ENCODE measurements at regions not wholly inside any gene's neighbourhood (a gene's known extent, or its start where the extent isn't known, plus 50 kb on each side); places are given as distances from the start of the nearest gene placed in this dataset.

DNA sequence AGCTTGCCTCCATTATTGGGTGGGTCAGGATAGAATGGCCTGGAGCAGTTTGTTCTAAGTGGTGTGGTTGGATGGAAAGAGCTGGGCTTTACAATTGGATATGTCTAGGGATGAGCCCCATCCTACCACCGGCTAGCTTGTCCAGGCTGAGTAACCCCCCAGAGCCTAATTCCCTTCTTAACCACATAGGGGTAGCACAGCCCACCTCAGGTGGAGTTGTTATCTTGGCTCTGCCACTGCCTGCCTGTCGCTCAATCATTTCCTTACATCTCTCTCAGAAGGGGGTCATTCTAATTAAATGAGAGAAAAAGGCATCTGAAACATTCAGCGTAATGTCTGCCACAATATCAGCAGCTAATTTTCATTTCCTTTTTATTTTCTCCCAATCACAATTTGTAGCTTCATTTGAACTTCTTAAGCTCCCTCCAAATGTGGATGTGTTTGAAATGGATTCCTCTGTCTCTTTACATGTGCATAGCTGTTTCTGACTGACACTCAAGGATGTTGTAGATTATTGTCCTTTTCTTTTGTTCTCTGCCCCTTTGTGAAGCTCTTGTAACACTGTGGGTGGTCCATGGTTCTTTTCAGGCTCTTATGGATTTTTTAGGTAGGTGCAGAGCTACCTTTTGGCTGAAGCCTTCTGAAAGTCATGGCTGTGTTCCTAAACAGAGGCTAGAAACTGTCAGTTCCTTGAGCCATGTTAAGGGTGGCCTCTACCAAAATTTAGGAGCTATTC is 383.1 kb upstream of the KLF4 start:
- peak; percentile 70 for DNase-seq (ENCODE audit: low spot score)
- Histone ChIP-seq H3K4me3 (no peak overlapping the region), H3K4me1 (ENCODE audit: insufficient read depth) (peaks cover 20% of the 10 kb centered on the region), H3K27ac (ENCODE audit: low read depth) (no peak overlapping the region), H4K20me1 (replicated peaks; ENCODE audit: insufficient read depth) (no peaks in the 10 kb centered on the region), H3K9me2 (ENCODE audit: insufficient read depth) (no peaks in the 10 kb centered on the region), H3K27me3 (ENCODE audit: insufficient read depth) (no peaks in the 10 kb centered on the region), H3K4me2 (peak overlapping the region; percentile 1), H3K79me2 (replicated peaks; ENCODE audit: insufficient read depth) (no peaks in the 10 kb centered on the region), H2AFZ (no peak overlapping the region), H3F3A (replicated peaks; ENCODE audit: low read depth) (no peaks in the 10 kb centered on the region), H3K36me3 (ENCODE audit: insufficient read depth) (no peaks in the 10 kb centered on the region)
- Mint-ChIP-seq H3K27me3 (ENCODE audit: insufficient read depth, low read depth, poor library complexity) (no peaks in the 10 kb centered on the region), H3K4me3 (peak overlapping the region; percentile 5; the same call in 1 of the 3 replicates), H3K4me1 (peaks cover 13% of the 10 kb centered on the region), H3K36me3 (ENCODE audit: low read depth) (no peaks in the 10 kb centered on the region), H3K27ac (no peak overlapping the region), H3K9me3 (no peaks in the 10 kb centered on the region)
- TF ChIP-seq POLR2AphosphoS5 (IDR thresholded peaks at IDR 0.05; ENCODE audit: low read depth) (no peak), ZNF331 (CRISPR knock-in tag; IDR thresholded peaks at IDR 0.05; ENCODE audit: low read depth) (no peak), NANOG (IDR thresholded peaks at IDR 0.05; ENCODE audit: borderline replicate concordance) (peak; percentile 61; the same call in 1 of the 2 replicates), CREB1 (CRISPR knock-in tag; IDR thresholded peaks at IDR 0.05; ENCODE audit: low read depth) (no peak)
- TF ChIP-seq, protein P1, sequence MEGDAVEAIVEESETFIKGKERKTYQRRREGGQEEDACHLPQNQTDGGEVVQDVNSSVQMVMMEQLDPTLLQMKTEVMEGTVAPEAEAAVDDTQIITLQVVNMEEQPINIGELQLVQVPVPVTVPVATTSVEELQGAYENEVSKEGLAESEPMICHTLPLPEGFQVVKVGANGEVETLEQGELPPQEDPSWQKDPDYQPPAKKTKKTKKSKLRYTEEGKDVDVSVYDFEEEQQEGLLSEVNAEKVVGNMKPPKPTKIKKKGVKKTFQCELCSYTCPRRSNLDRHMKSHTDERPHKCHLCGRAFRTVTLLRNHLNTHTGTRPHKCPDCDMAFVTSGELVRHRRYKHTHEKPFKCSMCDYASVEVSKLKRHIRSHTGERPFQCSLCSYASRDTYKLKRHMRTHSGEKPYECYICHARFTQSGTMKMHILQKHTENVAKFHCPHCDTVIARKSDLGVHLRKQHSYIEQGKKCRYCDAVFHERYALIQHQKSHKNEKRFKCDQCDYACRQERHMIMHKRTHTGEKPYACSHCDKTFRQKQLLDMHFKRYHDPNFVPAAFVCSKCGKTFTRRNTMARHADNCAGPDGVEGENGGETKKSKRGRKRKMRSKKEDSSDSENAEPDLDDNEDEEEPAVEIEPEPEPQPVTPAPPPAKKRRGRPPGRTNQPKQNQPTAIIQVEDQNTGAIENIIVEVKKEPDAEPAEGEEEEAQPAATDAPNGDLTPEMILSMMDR (conservative IDR thresholded peaks at IDR 0.05; ENCODE audit: low read depth in 2 of 2) = peak; percentile 22 to 59; a peak in 2 of 4 replicates
- TF ChIP-seq, protein P2, sequence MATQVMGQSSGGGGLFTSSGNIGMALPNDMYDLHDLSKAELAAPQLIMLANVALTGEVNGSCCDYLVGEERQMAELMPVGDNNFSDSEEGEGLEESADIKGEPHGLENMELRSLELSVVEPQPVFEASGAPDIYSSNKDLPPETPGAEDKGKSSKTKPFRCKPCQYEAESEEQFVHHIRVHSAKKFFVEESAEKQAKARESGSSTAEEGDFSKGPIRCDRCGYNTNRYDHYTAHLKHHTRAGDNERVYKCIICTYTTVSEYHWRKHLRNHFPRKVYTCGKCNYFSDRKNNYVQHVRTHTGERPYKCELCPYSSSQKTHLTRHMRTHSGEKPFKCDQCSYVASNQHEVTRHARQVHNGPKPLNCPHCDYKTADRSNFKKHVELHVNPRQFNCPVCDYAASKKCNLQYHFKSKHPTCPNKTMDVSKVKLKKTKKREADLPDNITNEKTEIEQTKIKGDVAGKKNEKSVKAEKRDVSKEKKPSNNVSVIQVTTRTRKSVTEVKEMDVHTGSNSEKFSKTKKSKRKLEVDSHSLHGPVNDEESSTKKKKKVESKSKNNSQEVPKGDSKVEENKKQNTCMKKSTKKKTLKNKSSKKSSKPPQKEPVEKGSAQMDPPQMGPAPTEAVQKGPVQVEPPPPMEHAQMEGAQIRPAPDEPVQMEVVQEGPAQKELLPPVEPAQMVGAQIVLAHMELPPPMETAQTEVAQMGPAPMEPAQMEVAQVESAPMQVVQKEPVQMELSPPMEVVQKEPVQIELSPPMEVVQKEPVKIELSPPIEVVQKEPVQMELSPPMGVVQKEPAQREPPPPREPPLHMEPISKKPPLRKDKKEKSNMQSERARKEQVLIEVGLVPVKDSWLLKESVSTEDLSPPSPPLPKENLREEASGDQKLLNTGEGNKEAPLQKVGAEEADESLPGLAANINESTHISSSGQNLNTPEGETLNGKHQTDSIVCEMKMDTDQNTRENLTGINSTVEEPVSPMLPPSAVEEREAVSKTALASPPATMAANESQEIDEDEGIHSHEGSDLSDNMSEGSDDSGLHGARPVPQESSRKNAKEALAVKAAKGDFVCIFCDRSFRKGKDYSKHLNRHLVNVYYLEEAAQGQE (IDR thresholded peaks at IDR 0.05; ENCODE audit: unreplicated experiment) = no peak
- TF ChIP-seq, protein P3, sequence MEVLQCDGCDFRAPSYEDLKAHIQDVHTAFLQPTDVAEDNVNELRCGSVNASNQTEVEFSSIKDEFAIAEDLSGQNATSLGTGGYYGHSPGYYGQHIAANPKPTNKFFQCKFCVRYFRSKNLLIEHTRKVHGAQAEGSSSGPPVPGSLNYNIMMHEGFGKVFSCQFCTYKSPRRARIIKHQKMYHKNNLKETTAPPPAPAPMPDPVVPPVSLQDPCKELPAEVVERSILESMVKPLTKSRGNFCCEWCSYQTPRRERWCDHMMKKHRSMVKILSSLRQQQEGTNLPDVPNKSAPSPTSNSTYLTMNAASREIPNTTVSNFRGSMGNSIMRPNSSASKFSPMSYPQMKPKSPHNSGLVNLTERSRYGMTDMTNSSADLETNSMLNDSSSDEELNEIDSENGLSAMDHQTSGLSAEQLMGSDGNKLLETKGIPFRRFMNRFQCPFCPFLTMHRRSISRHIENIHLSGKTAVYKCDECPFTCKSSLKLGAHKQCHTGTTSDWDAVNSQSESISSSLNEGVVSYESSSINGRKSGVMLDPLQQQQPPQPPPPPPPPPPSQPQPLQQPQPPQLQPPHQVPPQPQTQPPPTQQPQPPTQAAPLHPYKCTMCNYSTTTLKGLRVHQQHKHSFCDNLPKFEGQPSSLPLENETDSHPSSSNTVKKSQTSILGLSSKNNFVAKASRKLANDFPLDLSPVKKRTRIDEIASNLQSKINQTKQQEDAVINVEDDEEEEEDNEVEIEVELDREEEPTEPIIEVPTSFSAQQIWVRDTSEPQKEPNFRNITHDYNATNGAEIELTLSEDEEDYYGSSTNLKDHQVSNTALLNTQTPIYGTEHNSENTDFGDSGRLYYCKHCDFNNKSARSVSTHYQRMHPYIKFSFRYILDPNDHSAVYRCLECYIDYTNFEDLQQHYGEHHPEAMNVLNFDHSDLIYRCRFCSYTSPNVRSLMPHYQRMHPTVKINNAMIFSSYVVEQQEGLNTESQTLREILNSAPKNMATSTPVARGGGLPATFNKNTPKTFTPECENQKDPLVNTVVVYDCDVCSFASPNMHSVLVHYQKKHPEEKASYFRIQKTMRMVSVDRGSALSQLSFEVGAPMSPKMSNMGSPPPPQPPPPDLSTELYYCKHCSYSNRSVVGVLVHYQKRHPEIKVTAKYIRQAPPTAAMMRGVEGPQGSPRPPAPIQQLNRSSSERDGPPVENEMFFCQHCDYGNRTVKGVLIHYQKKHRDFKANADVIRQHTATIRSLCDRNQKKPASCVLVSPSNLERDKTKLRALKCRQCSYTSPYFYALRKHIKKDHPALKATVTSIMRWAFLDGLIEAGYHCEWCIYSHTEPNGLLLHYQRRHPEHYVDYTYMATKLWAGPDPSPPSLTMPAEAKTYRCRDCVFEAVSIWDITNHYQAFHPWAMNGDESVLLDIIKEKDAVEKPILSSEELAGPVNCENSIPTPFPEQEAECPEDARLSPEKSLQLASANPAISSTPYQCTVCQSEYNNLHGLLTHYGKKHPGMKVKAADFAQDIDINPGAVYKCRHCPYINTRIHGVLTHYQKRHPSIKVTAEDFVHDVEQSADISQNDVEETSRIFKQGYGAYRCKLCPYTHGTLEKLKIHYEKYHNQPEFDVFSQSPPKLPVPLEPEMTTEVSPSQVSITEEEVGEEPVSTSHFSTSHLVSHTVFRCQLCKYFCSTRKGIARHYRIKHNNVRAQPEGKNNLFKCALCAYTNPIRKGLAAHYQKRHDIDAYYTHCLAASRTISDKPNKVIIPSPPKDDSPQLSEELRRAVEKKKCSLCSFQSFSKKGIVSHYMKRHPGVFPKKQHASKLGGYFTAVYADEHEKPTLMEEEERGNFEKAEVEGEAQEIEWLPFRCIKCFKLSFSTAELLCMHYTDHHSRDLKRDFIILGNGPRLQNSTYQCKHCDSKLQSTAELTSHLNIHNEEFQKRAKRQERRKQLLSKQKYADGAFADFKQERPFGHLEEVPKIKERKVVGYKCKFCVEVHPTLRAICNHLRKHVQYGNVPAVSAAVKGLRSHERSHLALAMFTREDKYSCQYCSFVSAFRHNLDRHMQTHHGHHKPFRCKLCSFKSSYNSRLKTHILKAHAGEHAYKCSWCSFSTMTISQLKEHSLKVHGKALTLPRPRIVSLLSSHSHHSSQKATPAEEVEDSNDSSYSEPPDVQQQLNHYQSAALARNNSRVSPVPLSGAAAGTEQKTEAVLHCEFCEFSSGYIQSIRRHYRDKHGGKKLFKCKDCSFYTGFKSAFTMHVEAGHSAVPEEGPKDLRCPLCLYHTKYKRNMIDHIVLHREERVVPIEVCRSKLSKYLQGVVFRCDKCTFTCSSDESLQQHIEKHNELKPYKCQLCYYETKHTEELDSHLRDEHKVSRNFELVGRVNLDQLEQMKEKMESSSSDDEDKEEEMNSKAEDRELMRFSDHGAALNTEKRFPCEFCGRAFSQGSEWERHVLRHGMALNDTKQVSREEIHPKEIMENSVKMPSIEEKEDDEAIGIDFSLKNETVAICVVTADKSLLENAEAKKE (CRISPR knock-in tag; IDR thresholded peaks at IDR 0.05) = peak; percentile 96
- peak; percentile 93 for ATAC-seq

Measured in GM23338 (cell line).